ENCODE measurements at regions not wholly inside any gene's neighbourhood (a gene's known extent, or its start where the extent isn't known, plus 50 kb on each side); places are given as distances from the start of the nearest gene placed in this dataset.

GRCh38 chr5:93054424-93055163 is 526.4 kb downstream of the NR2F1-AS1 start:
- no peaks in the 10 kb centered on the region for H3K4me1 Mint-ChIP-seq (ENCODE audit: low read depth)
- H3K9me3 Mint-ChIP-seq (ENCODE audit: low read depth), result peaks cover 4% of the 10 kb centered on the region
- H3K36me3 Mint-ChIP-seq (ENCODE audit: insufficient read depth), result no peaks in the 10 kb centered on the region
- TF ChIP-seq, protein P1, sequence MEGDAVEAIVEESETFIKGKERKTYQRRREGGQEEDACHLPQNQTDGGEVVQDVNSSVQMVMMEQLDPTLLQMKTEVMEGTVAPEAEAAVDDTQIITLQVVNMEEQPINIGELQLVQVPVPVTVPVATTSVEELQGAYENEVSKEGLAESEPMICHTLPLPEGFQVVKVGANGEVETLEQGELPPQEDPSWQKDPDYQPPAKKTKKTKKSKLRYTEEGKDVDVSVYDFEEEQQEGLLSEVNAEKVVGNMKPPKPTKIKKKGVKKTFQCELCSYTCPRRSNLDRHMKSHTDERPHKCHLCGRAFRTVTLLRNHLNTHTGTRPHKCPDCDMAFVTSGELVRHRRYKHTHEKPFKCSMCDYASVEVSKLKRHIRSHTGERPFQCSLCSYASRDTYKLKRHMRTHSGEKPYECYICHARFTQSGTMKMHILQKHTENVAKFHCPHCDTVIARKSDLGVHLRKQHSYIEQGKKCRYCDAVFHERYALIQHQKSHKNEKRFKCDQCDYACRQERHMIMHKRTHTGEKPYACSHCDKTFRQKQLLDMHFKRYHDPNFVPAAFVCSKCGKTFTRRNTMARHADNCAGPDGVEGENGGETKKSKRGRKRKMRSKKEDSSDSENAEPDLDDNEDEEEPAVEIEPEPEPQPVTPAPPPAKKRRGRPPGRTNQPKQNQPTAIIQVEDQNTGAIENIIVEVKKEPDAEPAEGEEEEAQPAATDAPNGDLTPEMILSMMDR (IDR thresholded peaks at IDR 0.05; ENCODE audit: unreplicated experiment), result no peak
- DNase-seq (ENCODE audit: low spot score, unreplicated experiment), result no peak
- no peak overlapping the region for H3K4me3 Mint-ChIP-seq (ENCODE audit: low read depth)
- H3K27ac Mint-ChIP-seq, result no peak overlapping the region
- no peaks in the 10 kb centered on the region for H3K27me3 Mint-ChIP-seq

GRCh38 chr5:93053825-93054224 is 527.2 kb downstream of the NR2F1-AS1 start:
- Mint-ChIP-seq H3K36me3 (ENCODE audit: insufficient read depth) (no peaks in the 10 kb centered on the region), H3K27ac (no peak overlapping the region), H3K4me1 (ENCODE audit: low read depth) (no peaks in the 10 kb centered on the region), H3K4me3 (ENCODE audit: low read depth) (no peak overlapping the region), H3K27me3 (no peaks in the 10 kb centered on the region), H3K9me3 (ENCODE audit: low read depth) (peaks cover 4% of the 10 kb centered on the region)
- TF ChIP-seq, protein P1 (IDR thresholded peaks at IDR 0.05; ENCODE audit: unreplicated experiment), result no peak
- no peak for DNase-seq (ENCODE audit: low spot score, unreplicated experiment)

DNA sequence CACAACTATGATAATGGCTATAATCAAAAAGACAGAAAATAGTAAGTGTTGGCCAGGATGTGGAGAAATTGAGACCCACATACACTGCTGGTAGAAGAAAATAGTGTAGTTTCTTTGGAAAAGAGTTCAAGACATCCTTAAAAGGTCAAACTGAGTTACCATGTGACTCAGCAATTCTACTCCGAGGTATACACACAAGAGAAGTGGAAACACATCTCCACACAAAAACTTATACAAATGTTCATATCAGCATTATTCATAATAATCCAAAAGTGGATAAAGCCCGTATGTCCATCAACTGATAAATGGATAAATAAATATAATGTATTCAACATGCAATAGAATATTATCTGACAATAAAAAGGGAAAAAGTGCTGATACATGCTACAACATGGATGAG is 532.2 kb downstream of the NR2F1-AS1 start:
- Mint-ChIP-seq H3K27me3 (no peaks in the 10 kb centered on the region), H3K36me3 (ENCODE audit: insufficient read depth) (no peaks in the 10 kb centered on the region), H3K4me3 (ENCODE audit: low read depth) (no peak overlapping the region), H3K9me3 (ENCODE audit: low read depth) (no peaks in the 10 kb centered on the region), H3K27ac (no peak overlapping the region), H3K4me1 (ENCODE audit: low read depth) (peaks cover 9% of the 10 kb centered on the region)
- TF ChIP-seq, protein P1 (IDR thresholded peaks at IDR 0.05; ENCODE audit: unreplicated experiment), result no peak
- DNase-seq (ENCODE audit: low spot score, unreplicated experiment), result no peak

GRCh38 chr5:93044859-93045666 is 536.0 kb downstream of the NR2F1-AS1 start:
- Mint-ChIP-seq H3K4me1 (ENCODE audit: low read depth) (peaks cover 9% of the 10 kb centered on the region), H3K9me3 (ENCODE audit: low read depth) (no peaks in the 10 kb centered on the region), H3K27me3 (no peaks in the 10 kb centered on the region), H3K27ac (no peak overlapping the region), H3K36me3 (ENCODE audit: insufficient read depth) (no peaks in the 10 kb centered on the region), H3K4me3 (ENCODE audit: low read depth) (no peak overlapping the region)
- TF ChIP-seq, protein P1 (IDR thresholded peaks at IDR 0.05; ENCODE audit: unreplicated experiment), result no peak
- DNase-seq (ENCODE audit: low spot score, unreplicated experiment), result no peak

GRCh38 chr5:93039888-93040287 is 541.1 kb downstream of the NR2F1-AS1 start:
- peaks cover 17% of the 10 kb centered on the region for H3K4me1 Mint-ChIP-seq (ENCODE audit: low read depth)
- TF ChIP-seq, protein P1 (IDR thresholded peaks at IDR 0.05; ENCODE audit: unreplicated experiment), result no peak
- H3K36me3 Mint-ChIP-seq (ENCODE audit: insufficient read depth), result no peaks in the 10 kb centered on the region
- peak overlapping the region; percentile 87 for H3K27ac Mint-ChIP-seq
- no peaks in the 10 kb centered on the region for H3K27me3 Mint-ChIP-seq
- H3K4me3 Mint-ChIP-seq (ENCODE audit: low read depth), result no peak overlapping the region
- no peaks in the 10 kb centered on the region for H3K9me3 Mint-ChIP-seq (ENCODE audit: low read depth)
- no peak for DNase-seq (ENCODE audit: low spot score, unreplicated experiment)
